ENCODE measurements at regions not wholly inside any gene's neighbourhood (a gene's known extent, or its start where the extent isn't known, plus 50 kb on each side); places are given as distances from the start of the nearest gene placed in this dataset.

DNA sequence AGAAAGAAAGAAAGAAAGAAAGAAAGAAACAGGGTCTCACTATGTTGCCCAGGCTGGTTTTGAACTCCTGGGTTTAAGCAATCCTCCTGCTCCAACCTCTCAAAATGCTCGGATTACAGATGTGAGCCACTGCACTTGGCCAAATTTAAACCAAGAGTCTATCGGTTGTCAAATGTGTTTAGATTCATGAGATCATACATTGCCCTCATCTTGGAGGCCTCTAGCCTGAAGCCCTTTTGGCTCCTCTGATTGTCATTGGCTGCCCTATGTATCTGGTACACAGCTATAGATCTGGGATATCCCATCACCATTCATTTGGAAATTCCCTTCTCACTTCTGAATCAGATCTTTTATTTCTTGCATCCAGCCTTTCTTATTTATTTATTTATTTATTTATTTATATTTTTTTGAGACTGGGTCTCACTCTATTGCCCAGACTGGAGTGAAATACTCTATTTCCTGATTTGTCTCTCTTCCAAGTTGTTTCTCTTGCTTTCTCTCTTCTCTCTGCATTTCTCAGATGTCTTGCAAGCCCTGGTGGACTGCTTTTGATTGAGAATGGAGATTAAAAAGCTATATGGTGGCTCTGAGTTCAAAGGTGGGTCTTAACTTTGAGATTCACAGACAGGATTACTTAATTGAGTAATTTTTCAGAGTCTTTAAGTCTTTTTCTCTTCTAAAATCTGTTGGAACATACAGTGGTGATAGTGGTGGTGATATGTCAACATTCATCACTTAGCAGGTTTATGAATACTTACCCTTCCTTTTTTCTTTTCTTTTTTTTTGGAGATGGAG is 121.9 kb downstream of the GJA1 start:
- TF ChIP-seq POLR2A (IDR thresholded peaks at IDR 0.05): no peak
- TF ChIP-seq, protein P1, sequence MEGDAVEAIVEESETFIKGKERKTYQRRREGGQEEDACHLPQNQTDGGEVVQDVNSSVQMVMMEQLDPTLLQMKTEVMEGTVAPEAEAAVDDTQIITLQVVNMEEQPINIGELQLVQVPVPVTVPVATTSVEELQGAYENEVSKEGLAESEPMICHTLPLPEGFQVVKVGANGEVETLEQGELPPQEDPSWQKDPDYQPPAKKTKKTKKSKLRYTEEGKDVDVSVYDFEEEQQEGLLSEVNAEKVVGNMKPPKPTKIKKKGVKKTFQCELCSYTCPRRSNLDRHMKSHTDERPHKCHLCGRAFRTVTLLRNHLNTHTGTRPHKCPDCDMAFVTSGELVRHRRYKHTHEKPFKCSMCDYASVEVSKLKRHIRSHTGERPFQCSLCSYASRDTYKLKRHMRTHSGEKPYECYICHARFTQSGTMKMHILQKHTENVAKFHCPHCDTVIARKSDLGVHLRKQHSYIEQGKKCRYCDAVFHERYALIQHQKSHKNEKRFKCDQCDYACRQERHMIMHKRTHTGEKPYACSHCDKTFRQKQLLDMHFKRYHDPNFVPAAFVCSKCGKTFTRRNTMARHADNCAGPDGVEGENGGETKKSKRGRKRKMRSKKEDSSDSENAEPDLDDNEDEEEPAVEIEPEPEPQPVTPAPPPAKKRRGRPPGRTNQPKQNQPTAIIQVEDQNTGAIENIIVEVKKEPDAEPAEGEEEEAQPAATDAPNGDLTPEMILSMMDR (IDR thresholded peaks at IDR 0.05 in 4 of 5, conservative IDR thresholded peaks at IDR 0.05 in 1 of 5): no peak
